ENCODE measurements at regions not wholly inside any gene's neighbourhood (a gene's known extent, or its start where the extent isn't known, plus 50 kb on each side); places are given as distances from the start of the nearest gene placed in this dataset.

GRCh38 chr6:155548576-155548975, 92.9 kb upstream of the NOX3 start:
- TF ChIP-seq, protein P1, sequence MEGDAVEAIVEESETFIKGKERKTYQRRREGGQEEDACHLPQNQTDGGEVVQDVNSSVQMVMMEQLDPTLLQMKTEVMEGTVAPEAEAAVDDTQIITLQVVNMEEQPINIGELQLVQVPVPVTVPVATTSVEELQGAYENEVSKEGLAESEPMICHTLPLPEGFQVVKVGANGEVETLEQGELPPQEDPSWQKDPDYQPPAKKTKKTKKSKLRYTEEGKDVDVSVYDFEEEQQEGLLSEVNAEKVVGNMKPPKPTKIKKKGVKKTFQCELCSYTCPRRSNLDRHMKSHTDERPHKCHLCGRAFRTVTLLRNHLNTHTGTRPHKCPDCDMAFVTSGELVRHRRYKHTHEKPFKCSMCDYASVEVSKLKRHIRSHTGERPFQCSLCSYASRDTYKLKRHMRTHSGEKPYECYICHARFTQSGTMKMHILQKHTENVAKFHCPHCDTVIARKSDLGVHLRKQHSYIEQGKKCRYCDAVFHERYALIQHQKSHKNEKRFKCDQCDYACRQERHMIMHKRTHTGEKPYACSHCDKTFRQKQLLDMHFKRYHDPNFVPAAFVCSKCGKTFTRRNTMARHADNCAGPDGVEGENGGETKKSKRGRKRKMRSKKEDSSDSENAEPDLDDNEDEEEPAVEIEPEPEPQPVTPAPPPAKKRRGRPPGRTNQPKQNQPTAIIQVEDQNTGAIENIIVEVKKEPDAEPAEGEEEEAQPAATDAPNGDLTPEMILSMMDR (IDR thresholded peaks at IDR 0.05), result no peak
- TF ChIP-seq POLR2A (IDR thresholded peaks at IDR 0.05), result no peak
